ENCODE measurements at regions not wholly inside any gene's neighbourhood (a gene's known extent, or its start where the extent isn't known, plus 50 kb on each side); places are given as distances from the start of the nearest gene placed in this dataset.

DNA sequence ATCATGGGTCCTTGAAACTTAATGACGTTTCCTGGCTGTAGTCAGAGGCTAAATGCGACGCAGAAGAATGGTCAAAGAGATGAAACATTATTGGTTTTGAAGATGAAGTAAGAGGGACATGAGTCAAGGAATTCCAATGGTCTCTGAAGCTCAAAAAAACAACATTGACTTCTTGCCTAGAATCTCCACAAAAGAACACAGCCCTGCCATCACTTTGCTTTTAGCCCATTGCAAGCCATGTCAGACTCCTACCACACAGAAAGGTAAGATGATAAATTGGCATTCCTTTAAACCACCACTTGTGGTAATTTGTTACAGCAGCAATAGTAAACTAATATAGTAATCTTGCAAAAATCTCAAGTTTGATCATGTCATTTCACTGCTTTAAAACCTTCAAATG is 109.4 kb downstream of the TMEM26 start:
- TF ChIP-seq, protein P1, sequence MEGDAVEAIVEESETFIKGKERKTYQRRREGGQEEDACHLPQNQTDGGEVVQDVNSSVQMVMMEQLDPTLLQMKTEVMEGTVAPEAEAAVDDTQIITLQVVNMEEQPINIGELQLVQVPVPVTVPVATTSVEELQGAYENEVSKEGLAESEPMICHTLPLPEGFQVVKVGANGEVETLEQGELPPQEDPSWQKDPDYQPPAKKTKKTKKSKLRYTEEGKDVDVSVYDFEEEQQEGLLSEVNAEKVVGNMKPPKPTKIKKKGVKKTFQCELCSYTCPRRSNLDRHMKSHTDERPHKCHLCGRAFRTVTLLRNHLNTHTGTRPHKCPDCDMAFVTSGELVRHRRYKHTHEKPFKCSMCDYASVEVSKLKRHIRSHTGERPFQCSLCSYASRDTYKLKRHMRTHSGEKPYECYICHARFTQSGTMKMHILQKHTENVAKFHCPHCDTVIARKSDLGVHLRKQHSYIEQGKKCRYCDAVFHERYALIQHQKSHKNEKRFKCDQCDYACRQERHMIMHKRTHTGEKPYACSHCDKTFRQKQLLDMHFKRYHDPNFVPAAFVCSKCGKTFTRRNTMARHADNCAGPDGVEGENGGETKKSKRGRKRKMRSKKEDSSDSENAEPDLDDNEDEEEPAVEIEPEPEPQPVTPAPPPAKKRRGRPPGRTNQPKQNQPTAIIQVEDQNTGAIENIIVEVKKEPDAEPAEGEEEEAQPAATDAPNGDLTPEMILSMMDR (conservative IDR thresholded peaks at IDR 0.05; ENCODE audit: low read length): no peak
- no peak for TF ChIP-seq EZH2phosphoT487 (IDR thresholded peaks at IDR 0.05; ENCODE audit: borderline replicate concordance, low read depth, low read length)

Data from OCI-LY7 (cell line).